COLO829 (cell line): ENCODE measurements at regions not wholly inside any gene's neighbourhood (a gene's known extent, or its start where the extent isn't known, plus 50 kb on each side); places are given as distances from the start of the nearest gene placed in this dataset.

Experiments used
- DNase-seq: peaks from one replicate; pipeline ENCODE4 v3.0.0; 2012; ENCODE audit warnings: low spot score

GRCh38 chr12:34376133-34376799 is 354.0 kb downstream of the ALG10 start:
- no peak for DNase-seq

- DNase-seq = no peak
Observed at GRCh38 chr12:34377243-34378035, 355.1 kb downstream of the ALG10 start.

GRCh38 chr12:34379142-34379541 is 356.8 kb downstream of the ALG10 start:
- DNase-seq = no peak

GRCh38 chr12:34384693-34385092 is 362.4 kb downstream of the ALG10 start:
- no peak for DNase-seq

- no peak for DNase-seq
Observed at GRCh38 chr12:34386016-34386415, 363.7 kb downstream of the ALG10 start.

GRCh38 chr12:34386621-34387255 is 364.4 kb downstream of the ALG10 start:
- DNase-seq = no peak

- DNase-seq = no peak
Observed at GRCh38 chr12:34387711-34388635, 365.7 kb downstream of the ALG10 start.

GRCh38 chr12:34388636-34389377 is 366.5 kb downstream of the ALG10 start:
- no peak for DNase-seq

- DNase-seq = no peak
Observed at GRCh38 chr12:34389378-34390170, 367.3 kb downstream of the ALG10 start.

GRCh38 chr12:34390171-34390841 is 368.0 kb downstream of the ALG10 start:
- DNase-seq = no peak

GRCh38 chr12:34390846-34391700 is 368.8 kb downstream of the ALG10 start:
- no peak for DNase-seq

- no peak for DNase-seq
Observed at GRCh38 chr12:34391771-34392581, 369.7 kb downstream of the ALG10 start.

GRCh38 chr12:34392741-34393085 is 370.4 kb downstream of the ALG10 start:
- no peak for DNase-seq

- no peak for DNase-seq
Observed at GRCh38 chr12:34393086-34393820, 371.0 kb downstream of the ALG10 start.

- no peak for DNase-seq
Observed at GRCh38 chr12:34393821-34394150, 371.5 kb downstream of the ALG10 start.

GRCh38 chr12:34394211-34395055 is 372.1 kb downstream of the ALG10 start:
- no peak for DNase-seq
